Mucosa of descending colon (tissue), 3 donors: ENCODE measurements at regions not wholly inside any gene's neighbourhood (a gene's known extent, or its start where the extent isn't known, plus 50 kb on each side); places are given as distances from the start of the nearest gene placed in this dataset.
"Not testable (repeated sequence)": the region's sequence is repeated elsewhere in the genome, so short reads cannot be mapped to it uniquely, and the experiment has no call there.

Experiments used
- ATAC-seq: fragments of 200-7000 bp; cut with Tn5 transposase; one replicate; pipeline ENCODE4 v1.9.1; 2020; ENCODE audit warnings: mild to moderate bottlenecking, moderate library complexity
- DNase-seq, 3 donors: peaks; one replicate each; pipeline ENCODE4 v3.0.0-alpha.2; 2020
- H3K36me3 ChIP-seq: fragments of 200-600 bp; one replicate; pipeline ENCODE4 v1.8.0; 2021; ENCODE audit warnings: low read depth, mild to moderate bottlenecking
- H3K4me1 ChIP-seq: fragments of 200-600 bp; one replicate; pipeline ENCODE4 v1.8.0; 2021; ENCODE audit warnings: low read depth, mild to moderate bottlenecking
- H3K4me3 ChIP-seq: fragments of 200-600 bp; one replicate; pipeline ENCODE4 v1.8.0; 2021; ENCODE audit warnings: mild to moderate bottlenecking
- H3K9me3 ChIP-seq: fragments of 200-600 bp; one replicate; pipeline ENCODE4 v1.8.0; 2021; ENCODE audit warnings: mild to moderate bottlenecking
- CTCF ChIP-seq: fragments of 200-600 bp; IDR thresholded peaks from one replicate; pipeline ENCODE4 v1.8.0; 2022; ENCODE audit warnings: antibody characterized with exemption, mild to moderate bottlenecking
- intact Hi-C, 2 donors: fragments of 100-400 bp; cut with DNase I in 1 of 2; cut with micrococcal nuclease in 1 of 2; formaldehyde crosslinking; loops; one replicate each; pipeline versions ENCODE4 v1.11.0 to v1.11.1; 2022; cut with DNase I, micrococcal nuclease
- donor health status: DM: no; HTN: no; CAD: no; lungs with moderate emphysema.
- donor health status: DM: no; HTN: no; CAD: no.
- donor health status: DM: no; HTN: yes; CAD: no.

- ATAC-seq (no peak), DNase-seq (no peak)
- TF ChIP-seq CTCF: no peak
- Histone ChIP-seq H3K4me1 (no peaks in the 10 kb centered on the region), H3K9me3 (no peaks in the 10 kb centered on the region), H3K36me3 (no peaks in the 10 kb centered on the region), H3K4me3 (no peak overlapping the region)
- intact Hi-C loops: no loop called here
Observed at GRCh38 chr5:121640298-121640697, 211.4 kb upstream of the FTMT start.

- no peaks in the 10 kb centered on the region for H3K4me1 ChIP-seq
- TF ChIP-seq CTCF: no peak
- ATAC-seq (no peak), DNase-seq (no peak)
- H3K9me3 ChIP-seq: no peaks in the 10 kb centered on the region
- intact Hi-C loops: no loop called here
- no peak overlapping the region for H3K4me3 ChIP-seq
- no peaks in the 10 kb centered on the region for H3K36me3 ChIP-seq
Observed at GRCh38 chr5:121658221-121658620, 193.5 kb upstream of the FTMT start.

GRCh38 chr5:121660142-121660541, 191.5 kb upstream of the FTMT start:
- DNase-seq (no peak), ATAC-seq (no peak)
- Histone ChIP-seq H3K4me1 (no peaks in the 10 kb centered on the region), H3K4me3 (no peak overlapping the region), H3K9me3 (no peaks in the 10 kb centered on the region), H3K36me3 (no peaks in the 10 kb centered on the region)
- TF ChIP-seq CTCF: no peak
- intact Hi-C loops: no loop called here

GRCh38 chr5:121665542-121665941, 186.1 kb upstream of the FTMT start:
- H3K4me1 ChIP-seq, H3K9me3 ChIP-seq, ATAC-seq, intact Hi-C loops, H3K36me3 ChIP-seq, H3K4me3 ChIP-seq, DNase-seq: not testable (repeated sequence)

GRCh38 chr5:121667292-121667691, 184.4 kb upstream of the FTMT start:
- ATAC-seq (no peak), DNase-seq (no peak)
- no peaks in the 10 kb centered on the region for H3K36me3 ChIP-seq
- no peak for TF ChIP-seq CTCF
- intact Hi-C loops: no loop called here
- no peaks in the 10 kb centered on the region for H3K4me1 ChIP-seq
- no peak overlapping the region for H3K4me3 ChIP-seq
- no peaks in the 10 kb centered on the region for H3K9me3 ChIP-seq

- intact Hi-C loops: no loop called here
- no peaks in the 10 kb centered on the region for H3K9me3 ChIP-seq
- no peaks in the 10 kb centered on the region for H3K36me3 ChIP-seq
- ATAC-seq (no peak), DNase-seq (no peak)
- no peak overlapping the region for H3K4me3 ChIP-seq
- no peaks in the 10 kb centered on the region for H3K4me1 ChIP-seq
- TF ChIP-seq CTCF: no peak
Observed at GRCh38 chr5:121668635-121669034, 183.0 kb upstream of the FTMT start.
